T-helper 2 cell (primary cell): ENCODE measurements at regions not wholly inside any gene's neighbourhood (a gene's known extent, or its start where the extent isn't known, plus 50 kb on each side); places are given as distances from the start of the nearest gene placed in this dataset.
"Not testable (repeated sequence)": the region's sequence is repeated elsewhere in the genome, so short reads cannot be mapped to it uniquely, and the experiment has no call there.

Experiments
- DNase-seq, 5 experiments: peaks; one replicate each; pipeline versions ENCODE4 v3.0.0 to v3.0.0-alpha.2; 2012 to 2022

GRCh38 chr4:177246641-177247584 is 62.8 kb upstream of the NEIL3 start:
- DNase-seq: no peak

GRCh38 chr4:177250056-177250696 is 59.5 kb upstream of the NEIL3 start:
- peak; percentile 24 to 85 (median 46) for DNase-seq

GRCh38 chr4:177251237-177251636 is 58.4 kb upstream of the NEIL3 start:
- DNase-seq: peak in 1 of 5 experiments; percentile 84

GRCh38 chr4:177255359-177255758 is 54.3 kb upstream of the NEIL3 start:
- DNase-seq: no peak

GRCh38 chr4:177256950-177257349 is 52.7 kb upstream of the NEIL3 start:
- no peak for DNase-seq

- not testable (repeated sequence) for DNase-seq
These were observed 50.2 kb upstream of the NEIL3 start for GRCh38 chr4:177259466-177259865.
